Esophagus muscularis mucosa (tissue), 3 donors: ENCODE measurements at regions not wholly inside any gene's neighbourhood (a gene's known extent, or its start where the extent isn't known, plus 50 kb on each side); places are given as distances from the start of the nearest gene placed in this dataset.

ENCODE experiments used
- CTCF ChIP-seq, 3 experiments: fragments of 200-600 bp in 2 of 3; fragments of 450-650 bp in 1 of 3; sonication (generic) in 2 of 3; IDR thresholded peaks; one replicate each; pipeline ENCODE4 v1.5.1; 2017 to 2019; ENCODE audit warnings: antibody characterized with exemption in 3 of 3, mild to moderate bottlenecking in 2 of 3, moderate library complexity in 1 of 3
- POLR2A ChIP-seq: fragments of 450-650 bp; IDR thresholded peaks from one replicate; pipeline ENCODE4 v1.6.1; 2017; ENCODE audit warnings: antibody characterized with exemption, moderate library complexity, mild to moderate bottlenecking, low read depth

DNA sequence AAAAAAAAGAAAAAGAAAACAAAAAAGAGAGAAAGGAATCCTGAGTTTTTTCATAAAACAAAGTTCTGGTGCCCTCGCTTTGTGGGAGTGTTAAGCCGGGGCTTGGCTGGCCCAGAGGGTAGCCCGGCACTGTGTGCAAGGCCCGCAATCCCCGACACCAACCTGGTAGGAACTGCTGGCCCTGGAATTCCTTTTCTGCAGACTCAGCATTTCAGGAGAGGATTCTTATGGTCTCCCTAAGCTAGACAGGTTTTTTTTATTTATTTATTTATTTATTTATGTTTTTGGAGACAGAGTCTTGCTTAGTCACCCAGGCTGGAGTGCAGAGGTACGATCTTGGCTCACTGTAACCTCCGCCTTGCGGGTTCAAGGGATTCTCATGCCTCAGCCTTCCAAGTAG, 238.8 kb downstream of the PDCD6IP start:
- no peak for TF ChIP-seq CTCF (IDR thresholded peaks at IDR 0.05)
- TF ChIP-seq POLR2A, result no peak
